HUES48 (cell line): ENCODE measurements at regions not wholly inside any gene's neighbourhood (a gene's known extent, or its start where the extent isn't known, plus 50 kb on each side); places are given as distances from the start of the nearest gene placed in this dataset.

Experiments used
- H3K27ac ChIP-seq: one replicate; pipeline ENCODE4 v1.7.0; 2013; ENCODE audit warnings: low read depth, low read length, inconsistent platforms
- H3K27me3 ChIP-seq: 2 replicates; pipeline ENCODE4 v1.6.1; 2013; ENCODE audit warnings: mild to moderate bottlenecking, low read length; ENCODE audit not compliant: control insufficient read depth, insufficient read depth
- H3K36me3 ChIP-seq: 2 replicates; pipeline ENCODE4 v1.6.1; 2013; ENCODE audit warnings: low read length; ENCODE audit not compliant: control insufficient read depth, insufficient read depth
- H3K4me1 ChIP-seq: 2 replicates; pipeline ENCODE4 v1.6.1; 2013; ENCODE audit warnings: mild to moderate bottlenecking, low read length; ENCODE audit not compliant: control insufficient read depth, insufficient read depth
- H3K4me3 ChIP-seq: 2 replicates; pipeline ENCODE4 v1.5.1; 2013; ENCODE audit warnings: mild to moderate bottlenecking, low read depth, low read length
- H3K9ac ChIP-seq: 2 replicates; pipeline ENCODE4 v1.6.1; 2013; ENCODE audit warnings: mild to moderate bottlenecking, low read depth, low read length, moderate library complexity
- H3K9me3 ChIP-seq: 2 replicates; pipeline ENCODE4 v1.6.1; 2013; ENCODE audit warnings: low read length; ENCODE audit not compliant: control insufficient read depth, insufficient read depth

DNA sequence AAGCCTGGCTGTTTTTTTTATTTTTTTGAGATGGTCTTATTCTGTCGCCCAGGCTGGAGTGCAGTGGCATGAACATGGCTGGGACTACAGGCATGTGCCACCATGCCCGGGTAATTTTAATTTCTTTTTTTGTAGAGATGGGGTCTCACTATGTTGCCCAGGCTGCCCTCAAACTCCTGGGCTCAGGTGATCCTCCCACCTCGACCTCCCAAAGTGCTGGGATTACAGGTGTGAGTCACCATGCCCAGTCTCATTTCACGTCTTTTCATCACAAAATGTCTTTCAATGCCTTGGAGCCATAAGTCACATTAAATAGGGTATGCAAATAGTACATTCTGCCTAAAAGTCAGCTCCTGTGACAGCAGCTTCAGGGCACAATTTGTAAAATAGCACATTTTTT, 52.8 kb downstream of the SOX2 start:
- H3K4me1 ChIP-seq: 0 out of 2 replicates have a peak, but pooled peaks cover 2% of the 10 kb centered on the region
- H3K27ac ChIP-seq: no peak overlapping the region
- H3K4me3 ChIP-seq: no peak overlapping the region
- no peak overlapping the region for H3K9ac ChIP-seq
- no peaks in the 10 kb centered on the region for H3K27me3 ChIP-seq
- H3K9me3 ChIP-seq: no peaks in the 10 kb centered on the region
- H3K36me3 ChIP-seq: no peaks in the 10 kb centered on the region

DNA sequence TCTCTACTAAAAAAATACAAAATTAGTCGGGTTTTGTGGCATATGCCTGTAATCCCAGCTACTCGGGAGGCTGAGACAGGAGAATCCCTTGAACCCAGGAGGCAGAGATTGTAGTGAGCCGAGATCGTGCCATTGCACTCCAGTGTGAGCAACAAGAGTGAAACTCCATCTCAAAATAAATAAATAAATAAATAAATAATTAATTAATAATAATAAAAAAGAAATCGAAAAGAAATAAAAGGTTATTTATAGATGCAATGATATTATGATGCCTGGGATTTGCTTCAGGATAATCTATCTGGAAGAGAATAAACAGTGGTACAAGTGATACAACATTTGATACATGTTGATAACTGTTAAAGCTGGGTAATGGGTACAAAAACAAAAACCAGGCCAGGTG, 58.6 kb downstream of the SOX2 start:
- H3K36me3 ChIP-seq: no peaks in the 10 kb centered on the region
- H3K4me3 ChIP-seq: no peak overlapping the region
- H3K4me1 ChIP-seq: no peaks in the 10 kb centered on the region
- H3K27ac ChIP-seq: no peak overlapping the region
- no peak overlapping the region for H3K9ac ChIP-seq
- H3K27me3 ChIP-seq: no peaks in the 10 kb centered on the region
- no peaks in the 10 kb centered on the region for H3K9me3 ChIP-seq

DNA sequence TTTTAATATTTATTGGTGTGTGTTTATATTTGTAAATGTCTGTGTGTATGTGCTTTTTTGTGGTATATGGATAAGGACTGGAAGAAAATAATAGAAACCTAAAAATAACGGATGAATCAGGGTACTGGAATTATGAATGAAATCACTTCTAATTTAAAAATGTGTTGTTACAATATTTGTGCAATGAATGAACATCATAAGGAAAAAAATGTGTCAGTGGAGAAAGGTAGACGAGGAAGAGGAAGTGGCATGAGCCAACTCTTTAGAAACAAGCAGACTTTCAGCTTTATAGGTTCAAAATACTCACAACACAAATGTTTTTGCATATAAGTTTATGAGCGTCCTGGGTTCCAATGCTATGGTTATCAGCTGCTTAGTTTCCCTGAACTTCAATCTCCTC, 59.4 kb downstream of the SOX2 start:
- Histone ChIP-seq H3K4me3 (no peak overlapping the region), H3K27me3 (no peaks in the 10 kb centered on the region), H3K9ac (no peak overlapping the region), H3K4me1 (no peaks in the 10 kb centered on the region), H3K9me3 (no peaks in the 10 kb centered on the region), H3K36me3 (no peaks in the 10 kb centered on the region), H3K27ac (no peak overlapping the region)

DNA sequence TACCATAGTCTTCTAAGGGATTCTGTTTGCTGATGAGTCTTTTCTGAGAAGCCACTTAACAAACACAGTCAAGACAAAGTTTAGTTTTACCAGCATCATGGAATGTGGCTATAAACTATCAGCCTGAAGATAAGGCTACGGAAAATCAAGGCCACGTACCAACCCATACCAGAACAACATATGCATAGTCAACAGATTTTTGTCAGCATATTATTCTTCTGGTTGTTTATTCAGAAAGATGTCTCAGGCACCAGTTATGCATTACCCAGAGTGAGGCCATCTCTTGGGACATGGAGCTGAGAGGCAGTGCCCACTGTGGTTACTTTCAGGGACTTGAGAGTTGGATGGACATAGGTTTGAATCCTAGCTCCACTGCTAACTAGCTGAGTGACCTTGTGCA, 60.4 kb downstream of the SOX2 start:
- Histone ChIP-seq H3K36me3 (no peaks in the 10 kb centered on the region), H3K27ac (no peak overlapping the region), H3K27me3 (no peaks in the 10 kb centered on the region), H3K4me3 (no peak overlapping the region), H3K4me1 (no peaks in the 10 kb centered on the region), H3K9ac (no peak overlapping the region), H3K9me3 (no peaks in the 10 kb centered on the region)

DNA sequence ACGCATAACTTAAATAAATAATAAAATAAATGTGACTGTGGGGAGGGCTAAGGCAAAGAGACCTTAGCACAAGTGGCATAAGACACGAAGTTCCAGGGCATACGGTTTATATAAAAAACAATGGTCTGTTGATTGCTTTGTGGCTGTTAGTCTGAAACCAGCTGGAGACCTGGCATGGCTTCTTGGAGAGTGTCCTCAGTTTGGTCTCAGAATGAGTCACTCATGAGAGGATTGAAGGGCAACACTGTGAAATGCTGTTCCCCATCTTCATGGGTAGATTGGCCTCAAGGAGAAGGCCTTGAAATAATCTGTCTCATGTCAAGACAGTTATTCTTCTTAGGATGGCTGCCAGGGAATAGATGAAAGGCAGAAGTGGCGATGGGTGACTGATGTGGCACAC, 62.2 kb downstream of the SOX2 start:
- Histone ChIP-seq H3K36me3 (no peaks in the 10 kb centered on the region), H3K27me3 (no peaks in the 10 kb centered on the region), H3K27ac (no peak overlapping the region), H3K9ac (no peak overlapping the region), H3K4me3 (no peak overlapping the region), H3K4me1 (no peaks in the 10 kb centered on the region), H3K9me3 (no peaks in the 10 kb centered on the region)

DNA sequence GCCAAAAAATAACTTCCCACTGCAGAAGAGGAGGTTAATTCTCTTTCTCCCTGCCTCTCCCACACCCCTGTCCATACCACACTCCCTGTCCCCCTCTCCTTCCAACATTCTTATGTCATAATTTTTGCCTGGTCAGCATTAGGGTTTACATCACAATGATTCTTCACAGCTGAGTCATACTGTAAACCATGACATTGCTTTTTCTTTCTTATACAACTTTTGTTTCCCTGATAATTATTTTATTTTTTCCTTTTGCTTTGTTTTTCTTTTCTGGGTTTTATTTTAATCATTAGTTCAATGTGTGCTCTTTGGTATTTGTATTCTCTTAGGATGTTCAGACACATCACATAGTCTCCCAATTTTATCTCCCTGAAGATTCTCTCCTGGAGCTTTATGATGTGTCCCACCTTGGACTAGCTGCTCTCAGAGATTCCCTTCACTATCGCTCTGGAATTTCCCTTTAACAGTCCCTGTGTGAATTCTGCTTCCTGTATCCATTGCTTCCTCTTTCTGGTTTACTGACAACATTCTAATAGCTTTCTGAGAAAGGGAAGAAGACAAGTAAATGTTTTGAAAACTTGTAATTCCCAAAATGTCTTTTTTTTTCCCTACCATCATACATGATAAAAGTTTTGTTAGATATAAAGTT, 70.7 kb downstream of the SOX2 start:
- Histone ChIP-seq H3K4me1 (peaks cover 11% of the 10 kb centered on the region), H3K36me3 (no peaks in the 10 kb centered on the region), H3K9me3 (no peaks in the 10 kb centered on the region), H3K4me3 (no peak overlapping the region), H3K27ac (peak overlapping the region; percentile 78), H3K9ac (no peak overlapping the region), H3K27me3 (no peaks in the 10 kb centered on the region)

DNA sequence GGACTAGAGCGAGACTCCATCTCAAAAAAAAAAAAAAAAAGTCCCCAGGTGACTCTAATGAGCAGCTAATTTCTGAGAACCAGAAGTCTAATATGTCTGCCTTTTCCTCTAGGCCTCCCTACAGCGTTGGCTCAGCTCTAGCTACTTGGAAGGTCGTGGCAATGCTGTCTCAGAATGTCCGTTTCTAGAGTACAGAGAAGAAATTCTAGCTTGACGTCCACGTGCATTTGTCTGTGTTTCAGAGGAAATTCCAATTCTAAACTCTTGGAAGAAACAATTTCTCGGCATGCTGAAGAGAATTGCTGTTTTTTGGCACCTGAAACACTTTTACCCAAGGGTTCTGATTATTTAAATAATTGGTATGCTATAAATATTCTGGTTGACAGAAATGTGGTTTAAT, 78.8 kb downstream of the SOX2 start:
- no peaks in the 10 kb centered on the region for H3K9me3 ChIP-seq
- no peak overlapping the region for H3K27ac ChIP-seq
- peaks cover 11% of the 10 kb centered on the region for H3K4me1 ChIP-seq
- no peaks in the 10 kb centered on the region for H3K27me3 ChIP-seq
- H3K9ac ChIP-seq: no peak overlapping the region
- H3K4me3 ChIP-seq: no peak overlapping the region
- no peaks in the 10 kb centered on the region for H3K36me3 ChIP-seq

DNA sequence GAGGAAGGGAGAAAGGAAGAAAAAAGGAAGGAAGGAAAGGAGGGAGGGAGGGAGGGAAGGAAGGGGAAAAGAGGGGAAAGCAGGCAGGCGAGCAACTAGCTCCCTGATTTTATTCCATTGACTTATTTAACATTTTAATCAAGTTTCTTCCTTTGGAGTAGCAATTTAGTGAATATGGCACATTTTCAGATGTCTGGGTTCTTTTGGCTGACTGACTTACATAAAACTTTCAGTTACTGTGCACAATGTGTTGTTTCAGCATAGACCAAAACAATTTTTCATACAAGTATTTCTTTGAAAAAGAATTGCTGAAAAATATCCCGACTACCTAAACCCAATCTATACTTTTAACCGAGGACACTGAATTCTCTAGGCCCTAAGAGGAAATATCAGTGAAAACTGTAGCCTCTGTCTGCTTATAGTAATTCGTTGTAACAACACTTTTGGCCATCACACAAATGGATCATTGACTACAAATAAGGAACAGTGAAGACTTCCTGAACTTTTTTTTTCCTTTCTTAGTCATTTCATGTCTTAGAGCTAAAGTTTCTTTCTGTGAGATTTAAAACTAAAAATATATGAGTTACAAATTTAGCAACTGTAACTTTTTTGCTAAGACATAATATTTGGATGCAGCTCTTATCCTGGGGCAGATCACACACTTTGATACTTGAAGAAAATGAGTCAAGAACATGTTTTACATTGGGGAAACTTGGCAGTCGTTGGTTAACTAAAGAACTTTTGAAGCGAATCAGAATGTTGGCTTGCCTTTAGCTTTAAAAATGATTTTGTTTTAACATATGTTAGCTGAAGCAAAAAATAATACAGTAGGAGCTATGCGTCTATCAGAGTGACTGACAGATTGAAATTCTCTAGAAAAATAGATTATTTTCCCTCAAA, 79.6 kb downstream of the SOX2 start:
- no peak overlapping the region for H3K9ac ChIP-seq
- H3K36me3 ChIP-seq: no peaks in the 10 kb centered on the region
- peaks cover 13% of the 10 kb centered on the region for H3K4me1 ChIP-seq
- no peaks in the 10 kb centered on the region for H3K27me3 ChIP-seq
- H3K9me3 ChIP-seq: no peaks in the 10 kb centered on the region
- no peak overlapping the region for H3K27ac ChIP-seq
- no peak overlapping the region for H3K4me3 ChIP-seq

DNA sequence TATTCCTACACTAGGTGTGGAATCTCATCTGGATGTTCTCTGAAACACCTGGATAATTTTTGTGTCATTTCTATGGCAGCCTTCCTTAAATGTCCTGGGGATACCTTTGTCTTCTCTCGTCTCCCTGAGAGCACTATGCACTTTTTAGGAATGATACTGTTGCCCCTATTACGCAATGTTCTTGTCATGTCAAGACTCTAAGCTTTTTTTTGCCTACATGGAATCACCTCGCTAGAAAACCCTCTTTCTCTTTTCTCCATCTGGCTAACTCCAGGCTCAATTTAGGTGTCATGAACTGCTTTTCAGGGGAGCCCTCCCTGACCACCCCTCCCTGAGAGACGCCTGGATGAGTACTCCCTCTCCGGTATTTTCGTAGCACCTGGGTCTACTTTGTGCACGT, 81.3 kb downstream of the SOX2 start:
- H3K36me3 ChIP-seq: no peaks in the 10 kb centered on the region
- H3K27ac ChIP-seq: no peak overlapping the region
- no peak overlapping the region for H3K9ac ChIP-seq
- H3K4me3 ChIP-seq: no peak overlapping the region
- no peaks in the 10 kb centered on the region for H3K9me3 ChIP-seq
- H3K27me3 ChIP-seq: no peaks in the 10 kb centered on the region
- H3K4me1 ChIP-seq: peaks cover 26% of the 10 kb centered on the region

DNA sequence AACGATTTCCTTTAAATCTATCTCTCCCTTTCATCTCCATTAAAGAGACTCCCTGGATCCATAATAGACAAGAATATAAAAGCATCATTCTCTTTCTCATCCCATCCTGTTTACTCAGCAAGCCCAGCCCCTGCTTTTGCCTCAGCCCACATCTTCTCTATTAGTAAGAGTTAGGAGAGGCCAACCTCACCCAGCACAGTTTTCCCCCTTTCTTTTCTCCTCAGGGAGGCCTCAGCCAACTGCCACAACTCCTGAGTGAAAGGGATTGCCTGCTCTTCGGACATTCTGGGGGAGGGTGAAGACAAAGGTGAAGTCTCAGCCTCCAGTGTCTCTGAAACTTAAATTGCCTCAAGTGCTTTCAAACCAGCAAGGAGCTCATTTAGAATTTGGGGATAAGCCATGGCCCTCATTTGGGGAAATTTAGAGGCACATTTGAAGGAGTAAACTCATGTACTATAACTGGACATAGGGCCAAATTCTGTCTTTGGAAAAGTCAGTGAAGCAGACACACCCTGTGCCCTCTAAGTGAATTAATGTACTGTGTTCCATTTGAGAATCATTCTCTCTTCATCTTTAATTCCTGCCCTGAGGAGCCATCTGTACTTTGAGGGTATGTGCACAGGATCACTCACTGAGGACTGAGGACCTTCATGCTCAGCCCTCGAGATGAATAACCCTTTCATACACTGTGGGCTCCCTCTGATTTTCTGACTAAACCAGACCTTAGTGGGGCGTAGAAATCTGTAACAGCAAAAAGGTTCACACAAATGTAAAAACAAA, 82.5 kb downstream of the SOX2 start:
- Histone ChIP-seq H3K9me3 (no peaks in the 10 kb centered on the region), H3K36me3 (no peaks in the 10 kb centered on the region), H3K27ac (peak overlapping the region; percentile 16), H3K27me3 (no peaks in the 10 kb centered on the region), H3K4me3 (no peak overlapping the region), H3K9ac (no peak overlapping the region), H3K4me1 (peaks cover 26% of the 10 kb centered on the region)

DNA sequence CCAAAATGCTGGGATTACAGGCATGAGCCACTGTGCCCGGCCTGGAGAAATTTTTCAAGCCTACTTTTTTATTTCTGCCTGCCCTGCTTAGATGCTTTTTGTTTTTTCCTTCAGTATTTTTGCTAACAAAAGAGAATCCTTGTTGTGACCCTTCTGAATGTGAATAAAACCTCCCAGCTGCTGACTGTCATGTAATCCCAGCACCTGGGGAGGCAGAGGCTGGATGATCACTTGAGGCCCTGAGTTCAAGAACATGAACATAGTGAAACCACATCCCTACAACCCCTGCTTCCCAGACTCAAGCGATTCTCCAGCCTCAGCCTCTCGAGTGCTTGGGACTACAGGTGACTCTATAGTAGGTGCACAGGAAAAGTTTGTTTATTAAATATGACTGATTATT, 84.9 kb downstream of the SOX2 start:
- Histone ChIP-seq H3K27ac (peak overlapping the region; percentile 25), H3K9me3 (no peaks in the 10 kb centered on the region), H3K27me3 (no peaks in the 10 kb centered on the region), H3K4me3 (no peak overlapping the region), H3K9ac (no peak overlapping the region), H3K36me3 (no peaks in the 10 kb centered on the region), H3K4me1 (peaks cover 26% of the 10 kb centered on the region)
